ENCODE measurements at regions not wholly inside any gene's neighbourhood (a gene's known extent, or its start where the extent isn't known, plus 50 kb on each side); places are given as distances from the start of the nearest gene placed in this dataset.

- TF ChIP-seq GATA2 (IDR thresholded peaks at IDR 0.05; ENCODE audit: low read depth, low read length) (no peak), GATA3 (IDR thresholded peaks at IDR 0.05; ENCODE audit: low read depth, low read length) (no peak)
Measured at GRCh38 chr5:124832510-124832909, 86.1 kb upstream of the ZNF608 start.

Measured in SH-SY5Y (cell line).